HCT116 (cell line): ENCODE measurements at regions not wholly inside any gene's neighbourhood (a gene's known extent, or its start where the extent isn't known, plus 50 kb on each side); places are given as distances from the start of the nearest gene placed in this dataset.
"Not testable (repeated sequence)": the region's sequence is repeated elsewhere in the genome, so short reads cannot be mapped to it uniquely, and the experiment has no call there.

ENCODE experiments used
- ATAC-seq: fragments of 200-7000 bp; cut with Tn5 transposase; 2 replicates; pipeline ENCODE4 v1.9.1; 2020; ENCODE audit warnings: mild to moderate bottlenecking, moderate library complexity
- BruUV-seq: library from RNA; stranded (reverse); fragments of 400-500 nt; replicated peaks from 2 replicates; lab custom pipeline; 2021; lab: Mats Ljungman, UMichigan
- CTCF ChIA-PET: fragments of 300-600 bp; sonication (Branson Sonifier 250); formaldehyde crosslinking; loops from one replicate; lab custom pipeline; 2021; ENCODE audit warnings: antibody characterized with exemption; lab: Charles Lee
- POLR2A ChIA-PET: fragments of 300-600, 350-600 bp; sonication (Branson Sonifier 250); formaldehyde crosslinking; loops from one replicate; lab custom pipeline; 2021; ENCODE audit warnings: antibody characterized with exemption; lab: Charles Lee
- RAD21 ChIA-PET, 2 experiments: fragments of 300-600 bp; sonication (Branson Sonifier 250); formaldehyde crosslinking; loops; one replicate each; lab custom pipeline; 2023; ENCODE audit warnings: low total read pairs in 2 of 2; ENCODE audit not compliant: uncharacterized antibody in 2 of 2, unreplicated experiment in 2 of 2, low non-redundant PET in 1 of 2; lab: Charles Lee
- DNase-seq: peaks from one replicate; pipeline ENCODE4 v3.0.0-alpha.2; 2010; ENCODE audit warnings: low read depth, low spot score
- H2AFZ ChIP-seq: fragments of 200-600 bp; shearing (Covaris generic), sonication (generic); 2 replicates; pipeline ENCODE4 v1.6.1; 2017; ENCODE audit warnings: low read depth, mixed run types, mixed read lengths, antibody characterized with exemption, low read length; ENCODE audit not compliant: poor library complexity, severe bottlenecking
- H3K27ac ChIP-seq: 2 replicates; pipeline ENCODE4 v1.5.1; 2012; ENCODE audit warnings: low read depth, low read length
- H3K27me3 ChIP-seq: fragments of 200-600 bp; sonication (generic); 2 replicates; pipeline ENCODE4 v1.6.1; 2016; ENCODE audit warnings: mixed run types, low read length, mixed read lengths; ENCODE audit not compliant: insufficient read depth
- H3K36me3 ChIP-seq, 2 experiments: fragments of 200-500 bp in 1 of 2; fragments of 200-600 bp in 1 of 2; sonication (Bioruptor generic) in 1 of 2; sonication (generic) in 1 of 2; 2 replicates each; pipeline versions ENCODE4 v1.5.1 to v1.6.1; 2014 to 2016; ENCODE audit warnings: low read length in 2 of 2, inconsistent platforms in 1 of 2, mixed read lengths in 1 of 2, mixed run types in 1 of 2; ENCODE audit not compliant: insufficient read depth in 2 of 2, control insufficient read depth in 1 of 2
- H3K4me1 ChIP-seq, 2 experiments: fragments of 200-600 bp in 1 of 2; sonication (generic) in 1 of 2; 2 replicates each; pipeline versions ENCODE4 v1.5.1 to v1.6.1; 2012 to 2017; ENCODE audit warnings: low read length in 2 of 2, inconsistent platforms in 1 of 2, mild to moderate bottlenecking in 1 of 2, mixed read lengths in 1 of 2, mixed run types in 1 of 2, moderate library complexity in 1 of 2; ENCODE audit not compliant: insufficient read depth in 2 of 2, control insufficient read depth in 1 of 2
- H3K4me2 ChIP-seq: fragments of 200-600 bp; sonication (generic); 2 replicates; pipeline ENCODE4 v1.6.1; 2017; ENCODE audit warnings: mixed run types, low read length, mixed read lengths
- H3K4me3 ChIP-seq, 2 experiments: fragments of 200-600 bp in 1 of 2; sonication (generic) in 1 of 2; replicated peaks in 1 of 2; 2 replicates each; pipeline ENCODE4 v1.5.1; 2011 to 2016; ENCODE audit warnings: low read length in 2 of 2, control low read depth in 1 of 2, low read depth in 1 of 2, mild to moderate bottlenecking in 1 of 2, mixed read lengths in 1 of 2, mixed run types in 1 of 2
- H3K79me2 ChIP-seq: fragments of 200-600 bp; sonication (generic); 2 replicates; pipeline ENCODE4 v1.6.1; 2017; ENCODE audit warnings: mild to moderate bottlenecking, mixed run types, low read length, moderate library complexity, mixed read lengths; ENCODE audit not compliant: insufficient read depth
- H3K9ac ChIP-seq: fragments of 200-600 bp; sonication (generic); 2 replicates; pipeline ENCODE4 v1.6.1; 2016; ENCODE audit warnings: low read length, mixed read lengths
- H3K9me2 ChIP-seq: fragments of 200-600 bp; sonication (generic), shearing (Covaris generic); 2 replicates; pipeline ENCODE4 v1.6.1; 2017; ENCODE audit warnings: mixed run types, mild to moderate bottlenecking, moderate library complexity; ENCODE audit not compliant: insufficient read depth
- H3K9me3 ChIP-seq, 2 experiments: fragments of 200-500 bp in 1 of 2; fragments of 200-600 bp in 1 of 2; sonication (Bioruptor generic) in 1 of 2; sonication (generic) in 1 of 2; 2 replicates each; pipeline ENCODE4 v1.6.1; 2014 to 2017; ENCODE audit warnings: low read length in 2 of 2, mixed read lengths in 2 of 2, inconsistent platforms in 1 of 2, low read depth in 1 of 2, mild to moderate bottlenecking in 1 of 2, mixed run types in 1 of 2, moderate library complexity in 1 of 2; ENCODE audit not compliant: control insufficient read depth in 1 of 2, insufficient read depth in 1 of 2
- H4K20me1 ChIP-seq: fragments of 200-600 bp; sonication (generic), shearing (Covaris generic); 2 replicates; pipeline ENCODE4 v1.6.1; 2017; ENCODE audit warnings: mixed run types, mild to moderate bottlenecking, moderate library complexity; ENCODE audit not compliant: insufficient read depth
- ATF3 ChIP-seq: IDR thresholded peaks from 2 replicates; pipeline ENCODE4 v1.6.1; 2012
- CBX3 ChIP-seq: IDR thresholded peaks from 2 replicates; pipeline ENCODE4 v1.6.1; 2012; ENCODE audit warnings: low read depth
- CEBPB ChIP-seq: IDR thresholded peaks from 2 replicates; pipeline ENCODE4 v1.6.1; 2012; ENCODE audit warnings: low read depth
- ELF1 ChIP-seq: IDR thresholded peaks from 2 replicates; pipeline ENCODE4 v1.6.1; 2012; ENCODE audit warnings: low read depth, borderline replicate concordance
- EZH2 ChIP-seq: fragments of 200-600 bp; sonication (generic); IDR thresholded peaks from 2 replicates; pipeline ENCODE4 v1.6.1; 2017; ENCODE audit warnings: antibody characterized with exemption, mixed run types
- FOSL1 ChIP-seq: IDR thresholded peaks from 2 replicates; pipeline ENCODE4 v1.6.1; 2012; ENCODE audit warnings: low read depth
- JUND ChIP-seq: IDR thresholded peaks from 2 replicates; pipeline ENCODE4 v1.6.1; 2012
- SP1 ChIP-seq: IDR thresholded peaks from 2 replicates; pipeline ENCODE4 v1.6.1; 2012; ENCODE audit warnings: low read depth
- SRF ChIP-seq: IDR thresholded peaks from 2 replicates; pipeline ENCODE4 v1.6.1; 2012; ENCODE audit warnings: low read depth
- YY1 ChIP-seq: IDR thresholded peaks from 2 replicates; pipeline ENCODE4 v1.6.1; 2011; ENCODE audit warnings: low read length, low read depth, moderate library complexity, mild to moderate bottlenecking; ENCODE audit not compliant: insufficient replicate concordance; ENCODE audit errors: extremely low read depth
- ZFX ChIP-seq: fragments of 450-650 bp; IDR thresholded peaks from 2 replicates; pipeline ENCODE4 v1.6.1; 2017
- intact Hi-C: fragments of 100-400 bp; cut with micrococcal nuclease; formaldehyde crosslinking; loops from 2 replicates; pipeline ENCODE4 v1.10.0; 2022

DNA sequence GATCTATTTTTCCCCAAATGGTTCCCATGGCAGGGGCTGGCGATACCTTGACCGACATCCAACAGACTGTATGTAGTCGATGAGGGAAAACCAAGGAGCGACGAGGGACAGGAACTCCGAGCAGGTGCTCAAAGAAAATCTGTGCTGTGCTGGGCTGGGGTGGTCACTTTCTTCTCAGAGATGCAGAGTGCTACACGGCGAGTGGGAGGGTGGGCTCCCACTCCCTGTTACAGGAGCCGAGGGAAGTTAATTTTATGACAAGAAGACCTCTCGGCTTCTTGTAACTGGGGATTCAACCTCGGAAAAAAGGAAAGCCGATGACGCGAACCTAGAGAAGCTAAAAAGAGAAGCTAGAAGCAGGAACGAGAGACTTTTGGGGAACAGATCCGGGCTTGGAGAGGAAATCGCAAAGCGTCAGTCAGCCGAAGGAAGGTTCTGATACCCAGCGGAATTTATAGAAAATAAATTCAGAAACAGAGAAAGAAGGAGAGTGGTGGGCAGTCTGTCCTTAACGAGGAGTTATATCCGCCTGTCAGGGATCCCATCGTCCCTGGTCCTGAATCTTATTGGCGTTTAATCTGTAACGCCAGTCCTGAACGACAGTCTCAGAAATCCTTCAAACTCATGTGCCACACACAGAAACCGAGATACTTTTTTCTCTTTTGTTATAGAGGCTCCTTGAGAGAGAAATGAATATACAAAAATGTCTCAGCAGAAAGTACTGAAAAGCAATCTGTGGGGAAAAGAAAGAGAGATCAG, 84.6 kb upstream of the ZNF322 start:
- DNase-seq: no peak
- Histone ChIP-seq H3K9me3 (peaks cover 0 to 6% of the 10 kb centered on the region in 2 experiments; a peak in 1 of 4 replicates), H3K27ac (no peak overlapping the region), H2AFZ (peak overlapping the region; percentile 64), H3K9me2 (no peaks in the 10 kb centered on the region), H3K4me2 (peak overlapping the region; percentile 54; the same call in 1 of the 2 replicates), H3K79me2 (no peaks in the 10 kb centered on the region), H3K9ac (no peak overlapping the region), H3K4me1 (peaks cover 2 to 13% of the 10 kb centered on the region in 2 experiments; a peak in 3 of 4 replicates), H3K36me3 (no peaks in the 10 kb centered on the region), H3K4me3 (no peak overlapping the region), H3K27me3 (no peaks in the 10 kb centered on the region), H4K20me1 (no peaks in the 10 kb centered on the region)
- ChIA-PET RAD21 (no interaction called here), CTCF (no interaction called here), POLR2A (no interaction called here)
- BruUV-seq: no TSS peak
- intact Hi-C loops: no loop called here
- ATAC-seq: no peak
- TF ChIP-seq CEBPB (no peak), SRF (no peak), SP1 (no peak), ZFX (no peak), JUND (no peak), ATF3 (no peak), FOSL1 (no peak), CBX3 (no peak), YY1 (no peak), ELF1 (no peak), EZH2 (no peak)

GRCh38 chr6:26744837-26745282, 85.3 kb upstream of the ZNF322 start:
- H3K27me3 ChIP-seq, H3K9ac ChIP-seq, H3K27ac ChIP-seq, H3K79me2 ChIP-seq, H2AFZ ChIP-seq, BruUV-seq, H4K20me1 ChIP-seq, RAD21 ChIA-PET, H3K9me3 ChIP-seq, H3K9me2 ChIP-seq, CTCF ChIA-PET, H3K4me2 ChIP-seq, DNase-seq, intact Hi-C loops, POLR2A ChIA-PET, H3K36me3 ChIP-seq, H3K4me3 ChIP-seq, ATAC-seq: not testable (repeated sequence)
- H3K4me1 ChIP-seq: peaks cover 2 to 13% of the 10 kb centered on the region in 2 experiments; a peak in 3 of 4 replicates

DNA sequence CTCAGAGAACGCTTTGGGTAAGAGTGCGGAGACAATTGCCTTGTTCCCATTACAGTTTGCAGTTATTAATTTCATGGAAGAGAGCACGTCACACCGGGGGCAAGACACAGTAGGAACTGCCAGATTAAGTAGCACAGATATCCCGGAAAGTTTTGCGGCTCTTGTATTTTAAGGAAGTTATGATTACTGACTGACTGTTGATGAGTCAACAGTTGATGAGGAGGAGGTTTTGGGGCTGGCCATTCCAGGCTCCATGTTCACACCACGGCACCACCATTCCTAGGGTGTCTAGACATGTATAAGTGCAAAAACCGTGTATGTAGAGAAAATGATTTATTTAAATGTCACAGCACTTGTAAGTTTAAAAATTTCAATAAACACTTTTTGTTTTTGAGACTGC, 86.4 kb upstream of the ZNF322 start:
- RAD21 ChIA-PET, H3K36me3 ChIP-seq, H4K20me1 ChIP-seq, H3K9me2 ChIP-seq, H3K4me2 ChIP-seq, ATAC-seq, BruUV-seq, H3K27ac ChIP-seq, intact Hi-C loops, H3K27me3 ChIP-seq, H3K9me3 ChIP-seq, POLR2A ChIA-PET, CTCF ChIA-PET, DNase-seq, H3K4me3 ChIP-seq, H3K79me2 ChIP-seq, H3K9ac ChIP-seq, H2AFZ ChIP-seq: not testable (repeated sequence)
- peaks cover 2 to 13% of the 10 kb centered on the region in 2 experiments; a peak in 3 of 4 replicates for H3K4me1 ChIP-seq
